NCI-H2196 (cell line): ENCODE measurements at regions not wholly inside any gene's neighbourhood (a gene's known extent, or its start where the extent isn't known, plus 50 kb on each side); places are given as distances from the start of the nearest gene placed in this dataset.
"Not testable (repeated sequence)": the region's sequence is repeated elsewhere in the genome, so short reads cannot be mapped to it uniquely, and the experiment has no call there.

Source experiments
- DNase-seq: peaks from one replicate; lab custom pipeline; 2025; ENCODE audit not compliant: unreplicated experiment; lab: John Stamatoyannopoulos, UW

GRCh38 chr4:125262502-125262901 is 52.3 kb upstream of the FAT4 start:
- no peak for DNase-seq

- DNase-seq, result no peak
These were observed 52.7 kb upstream of the FAT4 start for GRCh38 chr4:125262079-125262478.

GRCh38 chr4:125254106-125254505 is 60.6 kb upstream of the FAT4 start:
- no peak for DNase-seq

GRCh38 chr4:125244848-125245450 is 69.8 kb upstream of the FAT4 start:
- DNase-seq, result peak; percentile 0

- no peak for DNase-seq
These were observed 70.9 kb upstream of the FAT4 start for GRCh38 chr4:125243789-125244397.

- no peak for DNase-seq
These were observed 78.8 kb upstream of the FAT4 start for GRCh38 chr4:125235971-125236370.

GRCh38 chr4:125231661-125232060 is 83.1 kb upstream of the FAT4 start:
- DNase-seq, result no peak

- DNase-seq, result no peak
These were observed 85.1 kb upstream of the FAT4 start for GRCh38 chr4:125229596-125230058.

- DNase-seq, result no peak
These were observed 88.9 kb upstream of the FAT4 start for GRCh38 chr4:125225806-125226205.

GRCh38 chr4:125200556-125200955 is 114.2 kb upstream of the FAT4 start:
- DNase-seq, result no peak

GRCh38 chr4:125198916-125199315 is 115.8 kb upstream of the FAT4 start:
- DNase-seq, result no peak

GRCh38 chr4:125191874-125192459 is 122.8 kb upstream of the FAT4 start:
- not testable (repeated sequence) for DNase-seq

GRCh38 chr4:125191232-125191631 is 123.5 kb upstream of the FAT4 start:
- no peak for DNase-seq

GRCh38 chr4:125187226-125188176 is 127.3 kb upstream of the FAT4 start:
- no peak for DNase-seq

- no peak for DNase-seq
These were observed 130.6 kb upstream of the FAT4 start for GRCh38 chr4:125184116-125184515.

GRCh38 chr4:125181804-125182203 is 133.0 kb upstream of the FAT4 start:
- DNase-seq, result no peak

GRCh38 chr4:125179727-125180126 is 135.0 kb upstream of the FAT4 start:
- no peak for DNase-seq

- DNase-seq, result no peak
These were observed 145.6 kb upstream of the FAT4 start for GRCh38 chr4:125169192-125169591.

GRCh38 chr4:125168531-125168930 is 146.2 kb upstream of the FAT4 start:
- no peak for DNase-seq

GRCh38 chr4:125166012-125166411 is 148.7 kb upstream of the FAT4 start:
- DNase-seq, result not testable (repeated sequence)

- no peak for DNase-seq
These were observed 155.8 kb upstream of the FAT4 start for GRCh38 chr4:125159001-125159400.
